Small intestine (tissue), 7 donors: ENCODE measurements at regions not wholly inside any gene's neighbourhood (a gene's known extent, or its start where the extent isn't known, plus 50 kb on each side); places are given as distances from the start of the nearest gene placed in this dataset.

ENCODE experiments used
- DNase-seq, 2 donors: peaks; one replicate each; pipeline versions ENCODE4 v3.0.0 to v3.0.0-alpha.2; 2013
- FAIRE-seq: peaks from 2 replicates; lab custom pipeline; 2012; peaks lifted over from hg19 to GRCh38; lab: Jason Lieb, UNC
- H3K27ac ChIP-seq, 3 donors: one replicate each; pipeline ENCODE4 v1.5.1; 2013; ENCODE audit warnings: low read length in 2 of 3, mild to moderate bottlenecking in 2 of 3, control low read depth in 1 of 3, inconsistent platforms in 1 of 3, low read depth in 1 of 3, moderate library complexity in 1 of 3
- H3K27me3 ChIP-seq, 3 donors: one replicate each; pipeline ENCODE4 v1.6.1; 2013; ENCODE audit warnings: low read length in 3 of 3, inconsistent platforms in 1 of 3; ENCODE audit not compliant: control insufficient read depth in 3 of 3, insufficient read depth in 3 of 3
- H3K36me3 ChIP-seq, 3 donors: one replicate each; pipeline ENCODE4 v1.6.1; 2013; ENCODE audit warnings: low read length in 3 of 3, inconsistent platforms in 1 of 3, low read depth in 1 of 3, mild to moderate bottlenecking in 1 of 3, moderate library complexity in 1 of 3; ENCODE audit not compliant: control insufficient read depth in 3 of 3, insufficient read depth in 2 of 3
- H3K4me1 ChIP-seq, 3 donors: one replicate each; pipeline ENCODE4 v1.6.1; 2013; ENCODE audit warnings: low read length in 2 of 3, inconsistent platforms in 1 of 3, low read depth in 1 of 3, mild to moderate bottlenecking in 1 of 3, moderate library complexity in 1 of 3; ENCODE audit not compliant: control insufficient read depth in 3 of 3, insufficient read depth in 2 of 3
- H3K4me3 ChIP-seq, 3 donors: one replicate each; pipeline ENCODE4 v1.5.1; 2013; ENCODE audit warnings: low read length in 3 of 3, control low read depth in 1 of 3, inconsistent platforms in 1 of 3, low read depth in 1 of 3, mild to moderate bottlenecking in 1 of 3, moderate library complexity in 1 of 3
- H3K9me3 ChIP-seq, 2 donors: one replicate each; pipeline ENCODE4 v1.6.1; 2013; ENCODE audit warnings: low read depth in 1 of 2, low read length in 1 of 2; ENCODE audit not compliant: control insufficient read depth in 2 of 2, insufficient read depth in 1 of 2
- WGBS, 3 donors: extraction: QIAGEN DNeasy Blood & Tissue Kit; methylation state at CpG; one replicate each; pipeline ENCODE4 v1.1.7; 2013; 5-methylcytosine and 5-hydroxymethylcytosine counted together
- donor health status: healthy with polysubstance abuse.
- donor health status: control.
- donor health status: control.
- donor health status: Bipolar disorder and iron deficiency.
- donor health status: healthy.

GRCh38 chr1:184141361-184141880 lies 89.9 kb downstream of the TSEN15 start:
- FAIRE-seq (no peak), DNase-seq (no peak)
- no peak overlapping the region for H3K4me3 ChIP-seq
- peaks cover 0 to 2% of the 10 kb centered on the region in 2 donors for H3K9me3 ChIP-seq
- no peaks in the 10 kb centered on the region for H3K36me3 ChIP-seq
- peaks cover 0 to 2% (median 0%) of the 10 kb centered on the region in 3 donors for H3K4me1 ChIP-seq
- WGBS, 3 donors, result 87 to 95% (median 92%) methylated on average over 6 of the region's 6 CpGs
- no peak overlapping the region for H3K27ac ChIP-seq
- H3K27me3 ChIP-seq, result no peaks in the 10 kb centered on the region

GRCh38 chr1:184143449-184143848 lies 91.9 kb downstream of the TSEN15 start:
- Histone ChIP-seq H3K4me3 (no peak overlapping the region), H3K27me3 (no peaks in the 10 kb centered on the region), H3K4me1 (peaks cover 0 to 2% (median 0%) of the 10 kb centered on the region in 3 donors), H3K36me3 (no peaks in the 10 kb centered on the region), H3K9me3 (no peaks in the 10 kb centered on the region), H3K27ac (no peak overlapping the region)
- FAIRE-seq, result no peak
- no peak for DNase-seq
- 60 to 73% (median 61%) methylated on average over 5 of the region's 5 CpGs for WGBS, 3 donors

GRCh38 chr1:184145083-184145482 lies 93.6 kb downstream of the TSEN15 start:
- Histone ChIP-seq H3K4me1 (peaks cover 0 to 2% (median 0%) of the 10 kb centered on the region in 3 donors), H3K4me3 (no peak overlapping the region), H3K9me3 (no peaks in the 10 kb centered on the region), H3K27ac (no peak overlapping the region), H3K27me3 (no peaks in the 10 kb centered on the region), H3K36me3 (no peaks in the 10 kb centered on the region)
- FAIRE-seq, result no peak
- DNase-seq, result no peak
- 93 to 95% (median 95%) methylated on average over 5 of the region's 5 CpGs for WGBS, 3 donors

- FAIRE-seq, result no peak
Measured at GRCh38 chr1:184146202-184146601, 94.7 kb downstream of the TSEN15 start.

GRCh38 chr1:184150776-184151531 lies 99.4 kb downstream of the TSEN15 start:
- no peak overlapping the region for H3K4me3 ChIP-seq
- H3K36me3 ChIP-seq, result no peaks in the 10 kb centered on the region
- H3K27ac ChIP-seq, result peak overlapping the region in 1 of 3 donors; percentile 76
- WGBS, 3 donors, result 67 to 84% (median 77%) methylated on average over 9 of the region's 9 CpGs
- no peaks in the 10 kb centered on the region for H3K27me3 ChIP-seq
- H3K4me1 ChIP-seq, result peaks cover 0 to 14% (median 0%) of the 10 kb centered on the region in 3 donors
- DNase-seq (no peak), FAIRE-seq (no peak)
- no peaks in the 10 kb centered on the region for H3K9me3 ChIP-seq

More at GRCh38 chr1:184146202-184146601, 94.7 kb downstream of the TSEN15 start:
- Histone ChIP-seq H3K27ac (no peak overlapping the region), H3K27me3 (no peaks in the 10 kb centered on the region), H3K4me1 (peaks cover 0 to 3% (median 2%) of the 10 kb centered on the region in 3 donors), H3K9me3 (no peaks in the 10 kb centered on the region), H3K36me3 (no peaks in the 10 kb centered on the region), H3K4me3 (no peak overlapping the region)
- no peak for DNase-seq
- 78 to 85% (median 82%) methylated on average over 4 of the region's 4 CpGs for WGBS, 3 donors

DNA sequence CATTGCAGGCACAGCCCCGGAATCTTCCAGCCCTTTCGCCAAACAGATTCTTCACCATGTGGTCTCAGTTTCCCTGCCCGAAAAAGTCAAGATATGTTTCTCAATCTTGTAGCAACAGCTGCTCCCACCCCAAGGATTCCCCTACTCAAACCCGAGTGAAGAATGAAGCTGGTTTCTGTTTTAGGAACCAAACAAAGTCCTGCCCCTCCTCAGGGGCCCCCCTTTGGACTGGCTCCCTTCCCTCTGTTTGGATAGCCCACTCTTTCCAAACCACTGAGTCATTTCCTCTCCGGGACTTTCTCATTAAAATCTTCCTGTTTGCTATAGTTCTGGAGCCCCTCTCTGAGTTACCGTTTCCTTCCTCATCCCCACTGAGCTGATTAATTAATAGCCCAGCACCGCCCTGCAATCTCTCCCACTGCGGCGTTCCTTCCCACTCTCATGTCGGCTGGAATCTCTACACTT lies 100.9 kb downstream of the TSEN15 start:
- no peaks in the 10 kb centered on the region for H3K36me3 ChIP-seq
- no peaks in the 10 kb centered on the region for H3K9me3 ChIP-seq
- 10 to 17% (median 10%) methylated on average over 10 of the region's 10 CpGs for WGBS, 3 donors
- H3K4me3 ChIP-seq, result peak overlapping the region in 1 of 3 donors; percentile 28
- H3K4me1 ChIP-seq, result peaks cover 0 to 16% (median 0%) of the 10 kb centered on the region in 3 donors
- DNase-seq, result peak; percentile 31 to 41
- H3K27ac ChIP-seq, result peak overlapping the region in 2 of 3 donors; percentile 2 to 82
- no peak for FAIRE-seq
- no peaks in the 10 kb centered on the region for H3K27me3 ChIP-seq

- FAIRE-seq (no peak), DNase-seq (no peak)
- Histone ChIP-seq H3K27ac (peak overlapping the region in 2 of 3 donors; percentile 2 to 82), H3K4me3 (peak overlapping the region in 1 of 3 donors; percentile 28), H3K9me3 (no peaks in the 10 kb centered on the region), H3K27me3 (no peaks in the 10 kb centered on the region), H3K36me3 (no peaks in the 10 kb centered on the region), H3K4me1 (peaks cover 0 to 16% (median 0%) of the 10 kb centered on the region in 3 donors)
- 25 to 39% (median 28%) methylated on average over 11 of the region's 11 CpGs for WGBS, 3 donors
Measured at GRCh38 chr1:184152974-184153373, 101.4 kb downstream of the TSEN15 start.

GRCh38 chr1:184153731-184154130 lies 102.2 kb downstream of the TSEN15 start:
- no peak for DNase-seq
- Histone ChIP-seq H3K9me3 (no peaks in the 10 kb centered on the region), H3K4me1 (peaks cover 0 to 16% (median 0%) of the 10 kb centered on the region in 3 donors), H3K27ac (peak overlapping the region in 1 of 3 donors; percentile 82), H3K4me3 (no peak overlapping the region), H3K27me3 (no peaks in the 10 kb centered on the region), H3K36me3 (no peaks in the 10 kb centered on the region)
- FAIRE-seq, result no peak
- WGBS, 3 donors, result 74 to 82% (median 78%) methylated on average over 4 of the region's 4 CpGs
